Thoracic aorta (tissue), 2 donors: ENCODE measurements at regions not wholly inside any gene's neighbourhood (a gene's known extent, or its start where the extent isn't known, plus 50 kb on each side); places are given as distances from the start of the nearest gene placed in this dataset.

Experiments
- ATAC-seq: fragments of 150-250 bp; one replicate; pipeline ENCODE4 v1.8.0; 2017; ENCODE audit warnings: low read depth; ENCODE audit not compliant: insufficient number of reproducible peaks, low FRiP score
- DNase-seq: peaks from one replicate; pipeline ENCODE4 v3.0.0-alpha.2; 2020; ENCODE audit warnings: low spot score
- H3K27ac ChIP-seq, 2 donors: fragments of 200-600 bp; sonication (generic); 1 replicate in 1 of 2; 2 replicates in 1 of 2; pipeline ENCODE4 v1.5.1; 2016; ENCODE audit warnings: mild to moderate bottlenecking in 2 of 2, moderate library complexity in 2 of 2
- H3K27me3 ChIP-seq: fragments of 200-600 bp; sonication (generic); replicated peaks from 2 replicates; pipeline ENCODE4 v1.6.0; 2016; ENCODE audit warnings: mild to moderate bottlenecking; ENCODE audit not compliant: insufficient read depth
- H3K36me3 ChIP-seq: fragments of 200-600 bp; sonication (generic); one replicate; pipeline ENCODE4 v1.5.1; 2016
- H3K4me1 ChIP-seq, 2 donors: fragments of 200-600 bp; sonication (generic); 1 replicate in 1 of 2; 2 replicates in 1 of 2; pipeline versions ENCODE4 v1.5.1 to v1.6.0; 2016; ENCODE audit warnings: low read depth in 2 of 2, mild to moderate bottlenecking in 1 of 2; ENCODE audit not compliant: control insufficient read depth in 1 of 2
- H3K4me3 ChIP-seq: fragments of 200-600 bp; sonication (generic); 2 replicates; pipeline ENCODE4 v1.5.1; 2016; ENCODE audit warnings: mild to moderate bottlenecking
- H3K9me3 ChIP-seq: fragments of 200-600 bp; sonication (generic); 2 replicates; pipeline ENCODE4 v1.5.1; 2016
- CTCF ChIP-seq: fragments of 200-600 bp; sonication (generic); IDR thresholded peaks from one replicate; pipeline ENCODE4 v1.5.1; 2019; ENCODE audit warnings: antibody characterized with exemption

GRCh38 chr13:50152224-50152623, 137.0 kb downstream of the KCNRG start:
- H3K27me3 ChIP-seq: no peaks in the 10 kb centered on the region
- no peaks in the 10 kb centered on the region for H3K36me3 ChIP-seq
- DNase-seq: no peak
- TF ChIP-seq CTCF: no peak
- H3K4me3 ChIP-seq: peak overlapping the region; percentile 62
- no peaks in the 10 kb centered on the region for H3K9me3 ChIP-seq
- H3K27ac ChIP-seq: no peak overlapping the region
- peaks cover 0 to 19% of the 10 kb centered on the region in 2 donors for H3K4me1 ChIP-seq
- no peak for ATAC-seq

- H3K4me3 ChIP-seq: peak overlapping the region; percentile 62
- no peak for TF ChIP-seq CTCF
- ATAC-seq: no peak
Measured at GRCh38 chr13:50152655-50153309, 137.5 kb downstream of the KCNRG start.

GRCh38 chr13:50153401-50153800, 138.2 kb downstream of the KCNRG start:
- DNase-seq (no peak), ATAC-seq (no peak)
- Histone ChIP-seq H3K27ac (no peak overlapping the region), H3K4me3 (no peak overlapping the region), H3K9me3 (no peaks in the 10 kb centered on the region), H3K27me3 (no peaks in the 10 kb centered on the region), H3K4me1 (peaks cover 0 to 19% of the 10 kb centered on the region in 2 donors), H3K36me3 (no peaks in the 10 kb centered on the region)
- TF ChIP-seq CTCF: no peak

More at GRCh38 chr13:50152655-50153309, 137.5 kb downstream of the KCNRG start:
- no peaks in the 10 kb centered on the region for H3K36me3 ChIP-seq
- H3K9me3 ChIP-seq: no peaks in the 10 kb centered on the region
- no peak overlapping the region for H3K27ac ChIP-seq
- DNase-seq: no peak
- no peaks in the 10 kb centered on the region for H3K27me3 ChIP-seq
- H3K4me1 ChIP-seq: peaks cover 0 to 19% of the 10 kb centered on the region in 2 donors

GRCh38 chr13:50153876-50154275, 138.6 kb downstream of the KCNRG start:
- Histone ChIP-seq H3K27ac (no peak overlapping the region), H3K4me1 (peaks cover 0 to 19% of the 10 kb centered on the region in 2 donors), H3K27me3 (no peaks in the 10 kb centered on the region), H3K9me3 (no peaks in the 10 kb centered on the region), H3K4me3 (no peak overlapping the region), H3K36me3 (no peaks in the 10 kb centered on the region)
- no peak for DNase-seq
- ATAC-seq: no peak
- no peak for TF ChIP-seq CTCF

GRCh38 chr13:50154697-50155096, 139.5 kb downstream of the KCNRG start:
- H3K4me1 ChIP-seq: peaks cover 0 to 19% of the 10 kb centered on the region in 2 donors
- no peak overlapping the region for H3K4me3 ChIP-seq
- no peaks in the 10 kb centered on the region for H3K9me3 ChIP-seq
- DNase-seq (no peak), ATAC-seq (no peak)
- no peaks in the 10 kb centered on the region for H3K36me3 ChIP-seq
- no peak overlapping the region for H3K27ac ChIP-seq
- TF ChIP-seq CTCF: no peak
- no peaks in the 10 kb centered on the region for H3K27me3 ChIP-seq
